SH-SY5Y (cell line): ENCODE measurements at regions not wholly inside any gene's neighbourhood (a gene's known extent, or its start where the extent isn't known, plus 50 kb on each side); places are given as distances from the start of the nearest gene placed in this dataset.

ENCODE experiments used
- GATA2 ChIP-seq: IDR thresholded peaks from 2 replicates; pipeline ENCODE4 v1.6.1; 2011; ENCODE audit warnings: mild to moderate bottlenecking, low read depth, low read length
- GATA3 ChIP-seq: IDR thresholded peaks from 2 replicates; pipeline ENCODE4 v1.6.1; 2011; ENCODE audit warnings: low read depth, mild to moderate bottlenecking, low read length, moderate library complexity

DNA sequence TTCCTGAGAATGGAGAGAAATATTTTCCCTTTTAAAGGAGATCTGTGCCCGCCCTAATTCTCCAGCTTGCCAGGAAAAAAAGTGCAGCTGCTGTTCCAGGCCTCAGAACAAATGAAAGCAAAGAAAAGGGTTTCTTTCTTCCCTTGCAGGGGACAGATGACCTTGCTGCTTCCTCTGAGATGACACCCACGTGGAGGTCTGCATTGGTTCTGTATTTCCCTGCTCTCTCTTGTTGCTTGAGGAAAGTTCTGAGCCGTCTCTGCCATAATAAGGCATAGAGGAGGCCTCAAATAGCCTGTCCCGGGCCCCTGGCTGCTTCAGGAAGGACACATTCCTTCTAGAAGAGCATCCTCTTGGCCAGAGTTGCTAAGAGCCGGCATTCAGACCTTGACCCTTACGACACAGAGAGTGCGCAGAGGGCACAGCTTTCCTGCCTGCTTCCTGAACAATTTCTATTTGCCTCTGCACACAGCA, 501.8 kb upstream of the SULF2 start:
- TF ChIP-seq GATA2, result no peak
- TF ChIP-seq GATA3, result no peak
